Mesothelial cell of epicardium (in vitro differentiated cells): ENCODE measurements at regions not wholly inside any gene's neighbourhood (a gene's known extent, or its start where the extent isn't known, plus 50 kb on each side); places are given as distances from the start of the nearest gene placed in this dataset.

Source experiments
- DNase-seq, 2 experiments: peaks; one replicate each; pipeline ENCODE4 v3.0.0; 2021; ENCODE audit warnings: low spot score in 2 of 2; ENCODE audit not compliant: unreplicated experiment in 2 of 2
- H3K27ac Mint-ChIP-seq: 2 replicates; pipeline ENCODE4 v1.8.0; 2021; ENCODE audit warnings: mixed read lengths
- H3K27me3 Mint-ChIP-seq: 2 replicates; pipeline ENCODE4 v1.8.0; 2021; ENCODE audit warnings: low read depth, mixed read lengths
- H3K36me3 Mint-ChIP-seq: 2 replicates; pipeline ENCODE4 v1.8.0; 2021; ENCODE audit warnings: mixed read lengths
- H3K4me1 Mint-ChIP-seq: 2 replicates; pipeline ENCODE4 v1.8.0; 2021; ENCODE audit warnings: mixed read lengths
- H3K4me3 Mint-ChIP-seq: 2 replicates; pipeline ENCODE4 v1.8.0; 2021; ENCODE audit warnings: mild to moderate bottlenecking, moderate library complexity, mixed read lengths
- H3K9me3 Mint-ChIP-seq: 2 replicates; pipeline ENCODE4 v1.8.0; 2021; ENCODE audit warnings: mixed read lengths
- TF ChIP-seq, protein P1 (sequence below): fragments of 200-600 bp; sonication (generic); IDR thresholded peaks from one replicate; pipeline ENCODE4 v1.5.0; 2021; ENCODE audit warnings: antibody characterized with exemption; ENCODE audit not compliant: unreplicated experiment

DNA sequence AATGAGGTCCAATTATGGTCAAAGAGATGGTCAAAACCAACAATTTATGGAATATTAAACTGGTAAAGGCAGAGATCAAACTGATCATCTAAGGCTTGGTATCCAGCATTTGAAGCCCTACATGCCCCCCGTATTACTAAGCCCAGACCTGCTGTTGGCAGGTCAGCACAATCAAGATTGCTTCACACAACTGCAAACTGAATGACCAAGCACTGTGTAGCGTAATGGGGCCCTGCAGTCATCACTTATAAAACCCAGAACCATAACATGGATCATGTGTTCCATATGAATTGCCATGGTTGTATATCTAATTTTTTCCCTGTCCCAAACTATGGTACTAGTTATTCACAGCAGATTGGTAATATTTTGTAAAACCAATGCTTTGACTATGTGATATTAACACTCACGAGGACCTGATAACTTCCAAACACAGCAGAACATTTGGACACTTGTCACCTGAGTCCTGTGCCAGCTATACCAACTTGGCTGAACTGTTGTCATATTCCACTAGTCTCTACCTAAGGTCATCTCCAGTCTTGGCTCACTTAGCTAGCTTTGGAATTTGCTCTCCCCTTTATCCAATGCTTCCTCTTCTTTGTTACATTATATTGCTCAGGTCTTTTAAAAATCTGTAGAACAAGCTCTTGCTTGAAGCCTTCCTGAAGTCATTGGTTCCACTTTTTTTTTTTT lies 81.7 kb upstream of the HMHB1 start:
- H3K27ac Mint-ChIP-seq = no peak overlapping the region
- peaks cover 13% of the 10 kb centered on the region for H3K27me3 Mint-ChIP-seq
- H3K36me3 Mint-ChIP-seq = peaks cover 3% of the 10 kb centered on the region
- no peak overlapping the region for H3K4me3 Mint-ChIP-seq
- no peak for DNase-seq
- TF ChIP-seq, protein P1, sequence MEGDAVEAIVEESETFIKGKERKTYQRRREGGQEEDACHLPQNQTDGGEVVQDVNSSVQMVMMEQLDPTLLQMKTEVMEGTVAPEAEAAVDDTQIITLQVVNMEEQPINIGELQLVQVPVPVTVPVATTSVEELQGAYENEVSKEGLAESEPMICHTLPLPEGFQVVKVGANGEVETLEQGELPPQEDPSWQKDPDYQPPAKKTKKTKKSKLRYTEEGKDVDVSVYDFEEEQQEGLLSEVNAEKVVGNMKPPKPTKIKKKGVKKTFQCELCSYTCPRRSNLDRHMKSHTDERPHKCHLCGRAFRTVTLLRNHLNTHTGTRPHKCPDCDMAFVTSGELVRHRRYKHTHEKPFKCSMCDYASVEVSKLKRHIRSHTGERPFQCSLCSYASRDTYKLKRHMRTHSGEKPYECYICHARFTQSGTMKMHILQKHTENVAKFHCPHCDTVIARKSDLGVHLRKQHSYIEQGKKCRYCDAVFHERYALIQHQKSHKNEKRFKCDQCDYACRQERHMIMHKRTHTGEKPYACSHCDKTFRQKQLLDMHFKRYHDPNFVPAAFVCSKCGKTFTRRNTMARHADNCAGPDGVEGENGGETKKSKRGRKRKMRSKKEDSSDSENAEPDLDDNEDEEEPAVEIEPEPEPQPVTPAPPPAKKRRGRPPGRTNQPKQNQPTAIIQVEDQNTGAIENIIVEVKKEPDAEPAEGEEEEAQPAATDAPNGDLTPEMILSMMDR = no peak
- H3K4me1 Mint-ChIP-seq = no peaks in the 10 kb centered on the region
- H3K9me3 Mint-ChIP-seq = peaks cover 10% of the 10 kb centered on the region

DNA sequence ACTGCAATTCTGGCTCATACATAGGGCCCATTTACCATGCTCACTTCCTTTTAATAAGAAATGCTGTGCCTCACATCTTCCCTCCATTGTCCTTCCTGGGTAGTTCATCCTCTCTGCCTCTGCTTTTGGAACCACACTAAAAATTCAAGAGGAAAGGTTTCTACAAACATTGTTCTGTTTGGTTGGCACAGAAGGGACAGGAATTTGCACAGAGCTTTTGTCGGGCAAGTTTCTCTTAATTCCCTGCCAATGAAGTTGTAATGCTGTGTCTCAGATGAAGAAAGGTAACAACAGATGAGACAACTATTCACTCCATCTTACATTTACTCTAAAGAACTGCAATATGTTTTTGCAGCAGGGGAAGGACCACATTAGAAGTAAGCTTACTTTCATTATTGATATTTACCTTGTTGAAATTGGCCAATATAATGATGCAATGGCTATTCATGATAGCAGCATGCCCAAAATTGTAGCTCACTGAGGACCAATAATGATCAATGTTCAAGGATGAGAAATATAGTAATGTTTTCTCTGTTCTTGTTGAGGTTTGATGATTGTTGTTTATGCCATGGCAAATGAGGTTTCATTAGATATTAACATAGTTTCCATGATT lies 82.5 kb upstream of the HMHB1 start:
- no peak for DNase-seq
- Mint-ChIP-seq H3K4me1 (no peaks in the 10 kb centered on the region), H3K27ac (no peak overlapping the region), H3K4me3 (no peak overlapping the region), H3K9me3 (peaks cover 17% of the 10 kb centered on the region), H3K27me3 (peaks cover 13% of the 10 kb centered on the region), H3K36me3 (peaks cover 9% of the 10 kb centered on the region)
- TF ChIP-seq, protein P1 = no peak

DNA sequence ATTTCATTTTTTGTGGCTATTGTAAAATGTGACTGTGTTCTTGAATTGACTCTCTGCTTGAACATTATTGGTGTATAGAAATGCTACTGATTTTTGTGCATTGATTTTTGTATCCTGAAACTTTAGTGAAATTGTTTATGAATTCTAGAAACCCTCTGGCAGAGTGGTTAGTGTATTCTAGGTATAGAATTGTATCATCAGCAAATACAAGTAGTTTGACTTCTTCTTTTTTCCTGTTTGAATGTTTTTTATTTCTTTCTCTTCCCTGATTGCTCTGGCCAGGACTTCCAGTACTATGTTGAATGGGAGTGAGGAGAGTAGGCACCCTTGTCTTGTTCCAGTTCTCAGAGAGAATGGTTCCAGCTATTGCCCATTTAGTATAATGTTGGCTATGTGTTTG lies 88.8 kb upstream of the HMHB1 start:
- H3K4me3 Mint-ChIP-seq = no peak overlapping the region
- peaks cover 33% of the 10 kb centered on the region for H3K9me3 Mint-ChIP-seq
- no peaks in the 10 kb centered on the region for H3K4me1 Mint-ChIP-seq
- DNase-seq = no peak
- TF ChIP-seq, protein P1 = no peak
- H3K36me3 Mint-ChIP-seq = peaks cover 10% of the 10 kb centered on the region
- no peaks in the 10 kb centered on the region for H3K27me3 Mint-ChIP-seq
- H3K27ac Mint-ChIP-seq = no peak overlapping the region

DNA sequence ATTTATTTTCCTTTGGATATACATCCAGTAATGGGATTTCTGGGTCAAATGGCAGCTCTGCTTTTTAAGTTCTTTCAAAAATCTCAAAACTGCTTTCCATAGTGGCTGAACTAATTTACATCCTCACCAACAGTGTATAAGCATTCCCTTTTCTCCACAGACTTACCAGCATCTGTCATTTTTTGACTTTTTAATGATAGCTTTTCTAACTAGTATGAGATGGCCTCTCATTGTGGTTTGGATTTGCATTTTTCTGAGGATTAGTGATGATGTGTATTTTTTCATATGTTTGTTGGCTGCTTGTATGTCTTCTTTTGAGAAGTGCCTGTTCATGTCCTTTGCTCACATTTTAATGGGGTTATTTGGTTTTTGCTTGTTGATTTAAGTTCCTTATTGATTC lies 90.0 kb upstream of the HMHB1 start:
- Mint-ChIP-seq H3K4me1 (peaks cover 12% of the 10 kb centered on the region), H3K36me3 (peaks cover 10% of the 10 kb centered on the region), H3K27ac (no peak overlapping the region), H3K27me3 (no peaks in the 10 kb centered on the region), H3K4me3 (no peak overlapping the region), H3K9me3 (peaks cover 33% of the 10 kb centered on the region)
- DNase-seq = no peak
- TF ChIP-seq, protein P1 = no peak

DNA sequence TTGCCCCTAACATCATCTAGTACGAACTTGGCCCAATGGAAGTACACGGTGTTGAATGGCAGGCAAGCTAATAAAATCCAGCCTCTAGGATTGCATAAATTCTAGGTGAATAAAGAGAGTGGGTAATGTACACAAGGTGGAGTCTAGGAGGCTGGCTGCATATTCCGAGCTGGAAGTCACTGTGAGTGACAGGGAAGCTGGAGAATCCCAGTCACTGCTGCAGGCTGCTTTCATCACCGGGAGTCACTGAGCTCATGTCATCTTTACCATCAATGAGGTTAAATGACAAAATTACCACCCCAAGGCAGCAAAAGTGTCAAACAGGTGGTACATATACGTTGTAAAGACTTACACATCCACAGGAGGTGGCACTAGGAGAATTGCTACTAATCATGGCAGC lies 91.3 kb upstream of the HMHB1 start:
- Mint-ChIP-seq H3K36me3 (peaks cover 9% of the 10 kb centered on the region), H3K9me3 (peaks cover 30% of the 10 kb centered on the region), H3K4me1 (peaks cover 14% of the 10 kb centered on the region), H3K4me3 (no peak overlapping the region), H3K27ac (no peak overlapping the region), H3K27me3 (no peaks in the 10 kb centered on the region)
- TF ChIP-seq, protein P1 = no peak
- DNase-seq = no peak
